Keratinocyte (primary cell): ENCODE measurements at regions not wholly inside any gene's neighbourhood (a gene's known extent, or its start where the extent isn't known, plus 50 kb on each side); places are given as distances from the start of the nearest gene placed in this dataset.

Experiments
- DNase-seq: peaks from one replicate; pipeline ENCODE4 v3.0.0-alpha.2; 2011; ENCODE audit warnings: low read depth, missing footprints, low spot score
- FAIRE-seq: peaks from 2 replicates; lab custom pipeline; 2011; peaks lifted over from hg19 to GRCh38; lab: Jason Lieb, UNC
- H2AFZ ChIP-seq: 2 replicates; pipeline ENCODE4 v1.6.0; 2012; ENCODE audit warnings: low read length, control low read depth, inconsistent platforms; ENCODE audit not compliant: control insufficient read depth
- H3K27ac ChIP-seq: 2 replicates; pipeline ENCODE4 v1.5.1; 2011; ENCODE audit warnings: low read length; ENCODE audit not compliant: control insufficient read depth, insufficient read depth
- H3K27me3 ChIP-seq: 3 replicates; pipeline ENCODE4 v1.6.0; 2011; ENCODE audit warnings: low read length; ENCODE audit not compliant: control insufficient read depth, insufficient read depth; ENCODE audit errors: extremely low read depth
- H3K36me3 ChIP-seq, 2 experiments: 2 replicates in 1 of 2; 3 replicates in 1 of 2; pipeline ENCODE4 v1.5.1; 2011; ENCODE audit warnings: low read length in 2 of 2, mild to moderate bottlenecking in 1 of 2; ENCODE audit not compliant: control insufficient read depth in 2 of 2, insufficient read depth in 2 of 2; ENCODE audit errors: extremely low read depth in 1 of 2
- H3K4me1 ChIP-seq: 3 replicates; pipeline ENCODE4 v1.5.1; 2011; ENCODE audit warnings: low read length; ENCODE audit not compliant: control insufficient read depth, insufficient read depth; ENCODE audit errors: extremely low read depth
- H3K4me2 ChIP-seq: 3 replicates; pipeline ENCODE4 v1.6.0; 2011; ENCODE audit warnings: low read depth, low read length; ENCODE audit not compliant: control insufficient read depth, insufficient read depth; ENCODE audit errors: extremely low read depth
- H3K4me3 ChIP-seq, 3 experiments: fragments of 200-600 bp in 1 of 3; sonication (generic) in 1 of 3; 2 replicates in 2 of 3; 3 replicates in 1 of 3; pipeline ENCODE4 v1.5.1; 2011 to 2016; ENCODE audit warnings: low read length in 3 of 3, mild to moderate bottlenecking in 3 of 3, control low read depth in 2 of 3, inconsistent platforms in 1 of 3, low read depth in 1 of 3, mixed read lengths in 1 of 3, mixed run types in 1 of 3, moderate library complexity in 1 of 3; ENCODE audit not compliant: control insufficient read depth in 2 of 3, insufficient read depth in 2 of 3; ENCODE audit errors: extremely low read depth in 1 of 3
- H3K79me2 ChIP-seq: 2 replicates; pipeline ENCODE4 v1.6.0; 2012; ENCODE audit warnings: low read length; ENCODE audit not compliant: control insufficient read depth, insufficient read depth
- H3K9ac ChIP-seq: 3 replicates; pipeline ENCODE4 v1.6.0; 2011; ENCODE audit warnings: low read length; ENCODE audit not compliant: control insufficient read depth, insufficient read depth; ENCODE audit errors: extremely low read depth
- H3K9me1 ChIP-seq: 3 replicates; pipeline ENCODE4 v1.6.0; 2011; ENCODE audit warnings: low read length; ENCODE audit not compliant: control insufficient read depth, insufficient read depth; ENCODE audit errors: extremely low read depth
- H3K9me3 ChIP-seq: 2 replicates; pipeline ENCODE4 v1.5.1; 2012; ENCODE audit warnings: low read depth, low read length; ENCODE audit not compliant: control insufficient read depth
- H4K20me1 ChIP-seq: 3 replicates; pipeline ENCODE4 v1.6.0; 2011; ENCODE audit warnings: low read length; ENCODE audit not compliant: control insufficient read depth, insufficient read depth; ENCODE audit errors: extremely low read depth
- EZH2 ChIP-seq: IDR thresholded peaks from one replicate; pipeline ENCODE4 v1.6.1; 2012; ENCODE audit warnings: inconsistent platforms, mild to moderate bottlenecking, low read length, moderate library complexity
- dilution Hi-C: fragments of 300-500 bp; cut with MboI; formaldehyde crosslinking; loops from one replicate; pipeline ENCODE4 v1.7.0; 2020; ENCODE audit warnings: low sequenced_read_pairs; ENCODE audit not compliant: extremely low pct_ligation_motif_present
- TF ChIP-seq, protein P1 (sequence below), 3 experiments: IDR thresholded peaks in 1 of 3; conservative IDR thresholded peaks in 1 of 3; optimal IDR thresholded peaks in 1 of 3; 2 replicates in 2 of 3; 3 replicates in 1 of 3; pipeline versions ENCODE3 to v1.5.1; 2011; ENCODE audit warnings: low read length in 3 of 3, mild to moderate bottlenecking in 3 of 3, moderate library complexity in 2 of 3, control low read depth in 1 of 3, inconsistent platforms in 1 of 3; ENCODE audit not compliant: insufficient read depth in 2 of 3; ENCODE audit errors: extremely low read depth in 1 of 3

DNA sequence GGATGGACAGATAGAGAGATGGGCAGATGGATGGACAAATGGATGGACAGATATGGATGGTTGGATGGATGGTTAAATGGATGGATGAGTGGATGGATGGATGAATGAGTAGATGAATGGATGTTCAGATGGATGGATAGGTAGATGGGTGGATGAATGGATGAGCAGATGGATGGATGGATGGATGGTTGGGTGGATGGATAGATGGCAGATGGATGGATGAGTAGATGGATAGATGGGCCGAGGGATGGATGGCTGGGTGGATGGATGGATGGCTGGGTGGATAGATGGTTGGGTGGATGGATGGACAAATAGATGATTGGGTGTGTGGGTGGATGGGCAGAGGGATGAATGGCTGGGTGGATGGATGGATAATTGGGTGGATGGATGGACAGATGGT lies 98.9 kb upstream of the OTOS start:
- Histone ChIP-seq H3K36me3 (no peaks in the 10 kb centered on the region), H3K4me2 (no peak overlapping the region), H2AFZ (no peak overlapping the region), H3K79me2 (no peaks in the 10 kb centered on the region), H3K27ac (no peak overlapping the region), H3K4me1 (peaks cover 28% of the 10 kb centered on the region), H3K4me3 (no peak overlapping the region), H3K27me3 (no peaks in the 10 kb centered on the region), H4K20me1 (no peaks in the 10 kb centered on the region), H3K9ac (no peak overlapping the region), H3K9me1 (no peaks in the 10 kb centered on the region), H3K9me3 (no peaks in the 10 kb centered on the region)
- DNase-seq (no peak), FAIRE-seq (no peak)
- TF ChIP-seq, protein P1, sequence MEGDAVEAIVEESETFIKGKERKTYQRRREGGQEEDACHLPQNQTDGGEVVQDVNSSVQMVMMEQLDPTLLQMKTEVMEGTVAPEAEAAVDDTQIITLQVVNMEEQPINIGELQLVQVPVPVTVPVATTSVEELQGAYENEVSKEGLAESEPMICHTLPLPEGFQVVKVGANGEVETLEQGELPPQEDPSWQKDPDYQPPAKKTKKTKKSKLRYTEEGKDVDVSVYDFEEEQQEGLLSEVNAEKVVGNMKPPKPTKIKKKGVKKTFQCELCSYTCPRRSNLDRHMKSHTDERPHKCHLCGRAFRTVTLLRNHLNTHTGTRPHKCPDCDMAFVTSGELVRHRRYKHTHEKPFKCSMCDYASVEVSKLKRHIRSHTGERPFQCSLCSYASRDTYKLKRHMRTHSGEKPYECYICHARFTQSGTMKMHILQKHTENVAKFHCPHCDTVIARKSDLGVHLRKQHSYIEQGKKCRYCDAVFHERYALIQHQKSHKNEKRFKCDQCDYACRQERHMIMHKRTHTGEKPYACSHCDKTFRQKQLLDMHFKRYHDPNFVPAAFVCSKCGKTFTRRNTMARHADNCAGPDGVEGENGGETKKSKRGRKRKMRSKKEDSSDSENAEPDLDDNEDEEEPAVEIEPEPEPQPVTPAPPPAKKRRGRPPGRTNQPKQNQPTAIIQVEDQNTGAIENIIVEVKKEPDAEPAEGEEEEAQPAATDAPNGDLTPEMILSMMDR (optimal IDR thresholded peaks at IDR 0.05 in 1 of 3, IDR thresholded peaks at IDR 0.05 in 1 of 3, conservative IDR thresholded peaks at IDR 0.05 in 1 of 3; ENCODE audit: extremely low read depth in 1 of 3, insufficient read depth in 2 of 3, low read length in 3 of 3): no peak
- dilution Hi-C loops: no loop called here

DNA sequence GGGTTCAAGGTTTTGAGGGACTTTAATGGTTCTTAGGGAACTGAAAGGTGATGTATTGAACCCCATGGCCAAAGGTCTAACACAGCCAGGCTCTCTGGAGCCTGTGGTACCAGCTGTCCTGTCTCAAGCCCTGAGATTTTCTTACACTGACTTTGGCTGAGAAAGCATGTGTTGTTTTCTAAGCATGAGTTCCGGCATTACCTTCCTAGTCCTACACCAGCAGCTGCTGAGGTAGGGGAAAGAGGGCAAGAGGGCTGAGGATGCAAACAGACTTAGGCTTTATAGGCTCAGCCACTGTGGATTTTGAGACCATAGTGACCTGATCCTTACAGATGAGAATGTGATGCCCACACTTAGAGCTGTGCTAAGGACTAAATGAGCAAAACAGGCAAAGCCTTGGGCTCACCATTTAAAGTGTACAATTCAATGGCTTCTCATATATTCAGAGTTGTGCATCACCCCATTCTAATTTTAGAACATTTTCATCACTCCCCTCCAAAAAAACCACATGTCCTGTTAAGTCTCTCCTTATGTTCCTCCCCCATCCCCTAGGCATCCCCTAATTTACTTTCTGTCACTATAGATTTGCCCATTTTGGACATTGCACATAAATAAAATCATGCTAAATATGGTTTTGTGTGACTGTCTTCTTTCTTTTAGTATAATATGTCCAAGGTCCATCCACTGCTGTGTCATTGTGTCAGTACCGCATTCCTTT lies 99.7 kb upstream of the OTOS start:
- Histone ChIP-seq H4K20me1 (no peaks in the 10 kb centered on the region), H3K79me2 (no peaks in the 10 kb centered on the region), H3K9ac (no peak overlapping the region), H3K9me1 (no peaks in the 10 kb centered on the region), H3K36me3 (no peaks in the 10 kb centered on the region), H3K9me3 (no peaks in the 10 kb centered on the region), H3K4me1 (peaks cover 23% of the 10 kb centered on the region), H2AFZ (no peak overlapping the region), H3K4me3 (no peak overlapping the region), H3K27ac (no peak overlapping the region), H3K27me3 (no peaks in the 10 kb centered on the region), H3K4me2 (no peak overlapping the region)
- no peak for TF ChIP-seq EZH2
- TF ChIP-seq, protein P1 (optimal IDR thresholded peaks at IDR 0.05 in 1 of 3, IDR thresholded peaks at IDR 0.05 in 1 of 3, conservative IDR thresholded peaks at IDR 0.05 in 1 of 3; ENCODE audit: extremely low read depth in 1 of 3, insufficient read depth in 2 of 3, low read length in 3 of 3): no peak
- no peak for FAIRE-seq
- no peak for DNase-seq
- dilution Hi-C loops: no loop called here
